ENCODE measurements at regions not wholly inside any gene's neighbourhood (a gene's known extent, or its start where the extent isn't known, plus 50 kb on each side); places are given as distances from the start of the nearest gene placed in this dataset.

DNA sequence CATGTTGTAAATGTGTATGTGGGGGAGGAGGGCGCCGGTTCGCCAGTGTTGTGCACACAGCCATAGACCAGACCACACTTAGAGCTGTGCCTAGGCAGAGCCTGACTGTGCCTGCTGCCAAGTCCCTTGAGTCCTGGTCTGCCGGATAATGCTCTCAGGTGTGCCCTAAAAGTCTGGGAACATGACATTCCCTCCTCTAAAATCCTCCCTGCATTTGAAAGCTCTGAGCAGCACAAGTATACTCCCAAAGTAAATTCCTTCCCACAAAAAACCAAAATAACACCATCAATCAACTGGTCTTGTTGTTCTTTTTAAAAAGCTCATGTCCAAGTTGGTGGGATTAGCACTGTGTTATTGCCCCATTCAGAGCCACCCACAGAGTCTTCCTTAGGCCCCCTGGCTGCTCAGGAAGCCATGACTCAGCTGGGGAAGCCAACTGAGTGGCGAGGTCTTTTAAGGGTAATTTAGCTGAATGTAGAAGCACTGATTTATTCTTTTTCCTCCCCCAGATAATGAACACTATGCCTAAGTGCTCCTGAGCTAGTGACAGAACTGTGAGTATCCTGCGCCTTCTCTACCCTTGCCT, 147.8 kb upstream of the MCTP2 start:
- H3K9me3 Mint-ChIP-seq = no peaks in the 10 kb centered on the region
- H3K27me3 Mint-ChIP-seq = peaks cover 2% of the 10 kb centered on the region
- no peak overlapping the region for H3K4me3 Mint-ChIP-seq
- intact Hi-C loops (cut with micrococcal nuclease) = no loop called here
- no peak for DNase-seq
- no peaks in the 10 kb centered on the region for H3K4me1 Mint-ChIP-seq
- H3K27ac Mint-ChIP-seq = no peak overlapping the region
- H3K36me3 Mint-ChIP-seq (ENCODE audit: low read depth) = no peaks in the 10 kb centered on the region

DNA sequence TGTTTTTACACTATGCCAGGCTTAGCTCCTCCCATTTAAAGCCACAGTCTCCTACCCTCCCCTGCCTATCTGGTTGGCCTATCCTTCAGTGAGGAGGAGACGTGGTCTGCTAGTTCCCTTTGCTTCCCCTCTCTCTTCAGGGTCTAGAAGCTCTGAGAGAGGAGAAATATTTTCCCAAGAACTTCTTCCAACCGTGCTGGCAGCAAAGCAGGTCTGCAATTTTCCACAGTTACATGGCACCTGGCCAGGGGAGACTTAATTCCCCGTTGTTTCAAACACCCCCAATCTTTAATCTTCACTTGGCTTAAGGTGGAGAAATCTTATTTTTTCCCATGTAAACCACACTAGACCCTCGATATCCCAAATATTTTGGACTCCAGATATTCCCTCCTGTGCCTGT, 149.5 kb upstream of the MCTP2 start:
- Mint-ChIP-seq H3K27ac (no peak overlapping the region), H3K4me3 (no peak overlapping the region), H3K4me1 (no peaks in the 10 kb centered on the region), H3K27me3 (peaks cover 2% of the 10 kb centered on the region), H3K36me3 (ENCODE audit: low read depth) (no peaks in the 10 kb centered on the region), H3K9me3 (no peaks in the 10 kb centered on the region)
- no peak for DNase-seq
- intact Hi-C loops (cut with micrococcal nuclease) = no loop called here

DNA sequence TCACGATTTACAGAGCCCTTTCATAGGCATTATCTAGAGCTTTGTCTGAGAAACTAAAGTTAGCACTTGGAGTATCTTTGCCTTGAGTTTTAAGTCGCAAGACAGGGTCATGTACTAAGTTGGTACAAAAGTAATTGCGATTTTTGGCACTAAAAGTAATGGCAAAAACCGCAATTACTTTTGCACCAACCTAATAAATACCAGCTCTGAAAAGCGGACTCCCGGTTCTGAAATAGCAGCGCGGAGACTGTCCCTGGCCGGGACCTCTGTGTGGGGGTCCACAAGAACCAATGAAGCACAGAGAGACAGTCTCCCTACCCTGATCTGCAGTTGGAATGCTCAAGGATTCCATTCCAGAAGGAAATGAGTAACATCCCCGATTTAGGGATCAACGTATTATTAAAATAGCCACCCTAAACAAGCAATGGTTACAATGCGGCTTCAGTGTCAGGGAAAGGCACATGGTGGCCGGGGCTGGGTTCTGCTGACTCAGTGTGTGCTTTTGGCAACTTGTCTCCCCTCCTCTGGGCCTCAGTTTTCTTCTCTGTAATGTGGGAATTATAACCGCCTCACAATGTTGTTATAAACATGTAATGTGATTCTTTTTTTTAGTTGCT, 150.3 kb upstream of the MCTP2 start:
- Mint-ChIP-seq H3K9me3 (no peaks in the 10 kb centered on the region), H3K4me3 (no peak overlapping the region), H3K27ac (no peak overlapping the region), H3K27me3 (peaks cover 2% of the 10 kb centered on the region), H3K4me1 (no peaks in the 10 kb centered on the region), H3K36me3 (ENCODE audit: low read depth) (no peaks in the 10 kb centered on the region)
- no peak for DNase-seq
- intact Hi-C loops (cut with micrococcal nuclease) = no loop called here

DNA sequence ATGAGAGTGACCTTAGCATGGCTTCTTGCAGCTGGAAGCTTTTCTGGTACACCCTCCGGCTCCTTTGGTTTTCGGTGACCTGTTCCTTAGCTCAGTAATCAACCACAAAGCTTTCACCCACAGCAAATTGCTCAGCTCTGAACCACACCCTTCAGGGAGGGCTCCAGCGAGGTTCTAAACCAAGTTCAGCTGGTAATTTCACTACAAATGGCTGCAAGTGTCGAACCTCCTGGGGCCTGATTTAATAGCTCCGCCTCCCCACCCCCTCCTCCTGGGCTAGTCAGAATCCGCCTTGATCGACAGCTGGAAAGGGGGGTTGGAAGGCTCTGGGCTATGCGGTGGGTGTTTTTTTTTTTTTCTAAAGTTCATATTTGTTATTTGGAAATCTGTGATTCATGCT, 150.9 kb upstream of the MCTP2 start:
- Mint-ChIP-seq H3K27me3 (peaks cover 2% of the 10 kb centered on the region), H3K4me1 (no peaks in the 10 kb centered on the region), H3K36me3 (ENCODE audit: low read depth) (no peaks in the 10 kb centered on the region), H3K9me3 (no peaks in the 10 kb centered on the region), H3K27ac (no peak overlapping the region), H3K4me3 (no peak overlapping the region)
- intact Hi-C loops (cut with micrococcal nuclease) = no loop called here
- no peak for DNase-seq

DNA sequence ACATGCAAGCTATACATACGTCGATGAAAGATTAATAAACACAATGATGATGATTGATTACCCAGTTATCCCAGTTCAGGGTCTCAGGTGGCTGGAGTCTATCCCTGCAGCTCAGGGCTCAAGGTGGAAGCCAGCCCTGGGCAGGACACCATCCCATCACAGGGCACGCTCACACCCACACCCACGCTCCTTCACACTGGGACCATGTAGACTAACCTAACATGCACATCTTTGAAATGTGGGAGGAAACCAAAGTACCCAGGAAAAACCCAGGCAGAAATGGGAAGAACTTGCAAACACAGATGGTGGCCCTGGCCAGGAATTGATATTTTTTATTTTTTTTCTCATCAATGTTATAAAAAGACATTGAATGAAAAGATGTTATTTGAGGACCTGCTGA, 151.4 kb upstream of the MCTP2 start:
- H3K9me3 Mint-ChIP-seq = no peaks in the 10 kb centered on the region
- DNase-seq = no peak
- H3K36me3 Mint-ChIP-seq (ENCODE audit: low read depth) = no peaks in the 10 kb centered on the region
- no peak overlapping the region for H3K4me3 Mint-ChIP-seq
- no peaks in the 10 kb centered on the region for H3K27me3 Mint-ChIP-seq
- no peak overlapping the region for H3K27ac Mint-ChIP-seq
- intact Hi-C loops (cut with micrococcal nuclease) = no loop called here
- H3K4me1 Mint-ChIP-seq = no peaks in the 10 kb centered on the region

DNA sequence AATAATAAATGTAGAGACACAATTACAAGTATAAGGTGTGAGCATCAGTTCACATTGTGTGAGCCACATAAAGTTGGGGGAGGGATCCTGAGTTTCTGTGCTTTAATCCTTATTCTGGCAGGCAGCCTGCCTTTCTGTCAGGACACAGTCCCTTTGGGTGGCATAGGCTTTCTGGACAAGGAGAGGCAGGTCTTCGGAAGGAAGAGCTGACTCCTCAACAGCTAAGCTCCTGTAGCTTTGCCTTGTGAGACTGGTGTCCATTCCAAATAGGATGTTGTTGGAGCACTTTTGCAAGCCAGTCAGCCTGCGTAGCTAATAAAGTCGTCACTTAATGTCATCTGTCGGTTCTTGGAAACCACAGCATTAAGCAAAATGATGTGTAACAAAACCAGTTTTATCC, 151.9 kb upstream of the MCTP2 start:
- no peaks in the 10 kb centered on the region for H3K9me3 Mint-ChIP-seq
- H3K27ac Mint-ChIP-seq = no peak overlapping the region
- H3K27me3 Mint-ChIP-seq = no peaks in the 10 kb centered on the region
- intact Hi-C loops (cut with micrococcal nuclease) = no loop called here
- H3K36me3 Mint-ChIP-seq (ENCODE audit: low read depth) = no peaks in the 10 kb centered on the region
- H3K4me1 Mint-ChIP-seq = no peaks in the 10 kb centered on the region
- no peak for DNase-seq
- no peak overlapping the region for H3K4me3 Mint-ChIP-seq

DNA sequence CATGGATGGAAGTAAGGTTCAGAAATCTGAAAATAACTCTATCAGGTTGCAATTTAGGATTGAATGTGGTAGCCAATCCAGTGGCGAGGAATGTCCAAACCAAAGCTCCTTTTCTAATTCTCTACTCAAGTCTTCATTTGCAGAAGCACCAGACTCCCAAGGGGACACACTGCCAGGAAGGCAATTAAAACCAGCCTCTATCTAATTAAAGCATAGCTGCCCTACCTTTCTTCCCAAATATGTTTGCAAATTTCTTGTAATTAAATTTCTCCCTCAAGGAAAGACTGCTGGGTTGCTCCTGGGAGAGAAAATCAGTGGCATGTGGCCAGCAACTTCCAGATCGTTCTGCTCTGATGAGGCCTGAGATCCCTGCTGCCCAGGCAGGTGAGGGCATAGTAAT, 153.4 kb upstream of the MCTP2 start:
- H3K9me3 Mint-ChIP-seq = no peaks in the 10 kb centered on the region
- no peaks in the 10 kb centered on the region for H3K27me3 Mint-ChIP-seq
- DNase-seq = no peak
- H3K27ac Mint-ChIP-seq = no peak overlapping the region
- no peak overlapping the region for H3K4me3 Mint-ChIP-seq
- H3K36me3 Mint-ChIP-seq (ENCODE audit: low read depth) = no peaks in the 10 kb centered on the region
- intact Hi-C loops (cut with micrococcal nuclease) = no loop called here
- H3K4me1 Mint-ChIP-seq = no peaks in the 10 kb centered on the region

DNA sequence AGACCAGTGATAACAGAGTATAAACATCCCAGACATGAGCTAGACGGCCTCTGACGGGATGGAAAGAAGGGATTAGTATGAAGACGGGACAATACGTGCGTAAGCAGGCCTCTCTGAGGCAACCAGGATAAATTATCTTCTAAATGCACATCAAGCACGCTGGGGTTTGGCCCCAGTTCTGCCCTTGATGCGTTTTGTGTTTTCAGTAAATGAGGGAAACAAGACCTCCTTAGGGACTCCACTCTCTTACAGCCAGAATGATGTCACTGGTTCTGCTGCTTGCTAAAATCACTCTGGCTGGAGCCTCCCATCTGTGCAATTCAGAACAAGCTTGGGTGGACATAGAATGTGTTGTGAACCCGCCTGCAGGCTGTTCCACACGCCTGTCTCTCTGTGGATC, 156.0 kb upstream of the MCTP2 start:
- no peaks in the 10 kb centered on the region for H3K4me1 Mint-ChIP-seq
- no peak overlapping the region for H3K4me3 Mint-ChIP-seq
- H3K9me3 Mint-ChIP-seq = no peaks in the 10 kb centered on the region
- H3K27me3 Mint-ChIP-seq = peaks cover 3% of the 10 kb centered on the region
- no peaks in the 10 kb centered on the region for H3K36me3 Mint-ChIP-seq (ENCODE audit: low read depth)
- DNase-seq = no peak
- no peak overlapping the region for H3K27ac Mint-ChIP-seq
- intact Hi-C loops (cut with micrococcal nuclease) = no loop called here

DNA sequence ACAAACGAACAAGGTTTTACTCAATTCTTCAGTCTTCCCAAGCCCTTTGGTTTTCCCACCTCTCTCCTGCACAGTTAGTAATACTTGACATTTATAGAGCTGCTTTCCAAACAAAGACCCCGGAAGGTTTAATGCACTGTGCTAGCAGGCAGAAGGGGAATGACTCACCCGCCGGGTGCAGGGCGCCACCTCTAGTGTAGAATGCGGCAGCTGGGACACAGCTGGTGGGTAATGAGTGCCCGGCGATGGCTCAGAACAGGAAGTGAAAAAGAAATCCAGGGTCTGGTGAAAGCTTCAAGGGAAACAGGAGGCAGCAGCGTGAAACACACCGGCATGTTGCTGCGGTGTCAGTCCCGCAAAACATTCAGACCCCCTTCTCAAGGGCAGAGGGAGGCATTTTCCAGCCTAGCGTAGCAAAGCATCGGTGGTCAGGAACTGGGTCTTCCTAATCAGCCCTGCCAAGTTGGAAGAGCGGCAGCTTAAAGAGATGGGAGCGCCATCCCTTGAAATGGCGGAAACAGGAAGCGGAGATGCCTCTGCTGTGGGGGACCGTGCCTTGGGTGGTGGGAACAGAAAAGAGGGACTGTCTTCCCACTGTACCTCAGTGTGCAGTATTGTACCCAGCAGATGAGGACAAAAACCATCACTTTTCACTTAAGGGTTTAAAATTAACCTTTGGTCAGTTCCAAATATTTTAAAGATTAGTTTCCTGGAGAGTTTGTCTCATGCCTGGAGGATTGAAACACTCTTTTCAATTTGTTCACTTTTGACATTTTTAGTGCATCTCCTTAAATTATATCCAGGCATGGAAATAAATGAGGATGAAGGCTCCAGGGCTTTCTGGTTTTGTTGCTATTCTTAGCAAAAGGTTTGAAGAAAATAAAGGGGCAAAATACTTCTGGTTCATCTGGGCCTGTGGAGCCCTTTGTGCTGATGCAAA, 160.7 kb upstream of the MCTP2 start:
- intact Hi-C loops (cut with micrococcal nuclease) = no loop called here
- Mint-ChIP-seq H3K36me3 (ENCODE audit: low read depth) (no peaks in the 10 kb centered on the region), H3K27me3 (peaks cover 6% of the 10 kb centered on the region), H3K4me3 (no peak overlapping the region), H3K27ac (no peak overlapping the region), H3K4me1 (no peaks in the 10 kb centered on the region), H3K9me3 (no peaks in the 10 kb centered on the region)
- no peak for DNase-seq

DNA sequence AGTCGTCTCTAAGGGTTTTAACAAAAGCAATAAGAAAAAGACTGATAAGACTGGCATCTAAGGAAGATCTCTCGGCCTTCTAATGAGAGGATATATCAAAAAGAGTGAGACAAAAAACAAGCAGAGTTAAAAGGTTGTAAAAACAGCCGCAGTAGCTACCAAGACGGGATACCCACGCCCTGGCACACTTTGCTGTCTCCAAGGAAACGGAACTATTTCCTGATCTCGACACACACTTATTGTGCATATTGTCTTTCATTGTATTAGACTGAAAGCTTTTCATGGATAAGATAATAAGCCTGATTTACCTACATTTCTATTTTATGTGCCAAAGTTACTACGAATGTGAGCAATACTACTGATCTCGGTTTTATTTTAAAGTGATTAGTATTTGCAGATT, 161.5 kb upstream of the MCTP2 start:
- H3K36me3 Mint-ChIP-seq (ENCODE audit: low read depth) = no peaks in the 10 kb centered on the region
- H3K4me1 Mint-ChIP-seq = no peaks in the 10 kb centered on the region
- peaks cover 6% of the 10 kb centered on the region for H3K27me3 Mint-ChIP-seq
- H3K9me3 Mint-ChIP-seq = no peaks in the 10 kb centered on the region
- no peak for DNase-seq
- no peak overlapping the region for H3K27ac Mint-ChIP-seq
- H3K4me3 Mint-ChIP-seq = no peak overlapping the region
- intact Hi-C loops (cut with micrococcal nuclease) = no loop called here

DNA sequence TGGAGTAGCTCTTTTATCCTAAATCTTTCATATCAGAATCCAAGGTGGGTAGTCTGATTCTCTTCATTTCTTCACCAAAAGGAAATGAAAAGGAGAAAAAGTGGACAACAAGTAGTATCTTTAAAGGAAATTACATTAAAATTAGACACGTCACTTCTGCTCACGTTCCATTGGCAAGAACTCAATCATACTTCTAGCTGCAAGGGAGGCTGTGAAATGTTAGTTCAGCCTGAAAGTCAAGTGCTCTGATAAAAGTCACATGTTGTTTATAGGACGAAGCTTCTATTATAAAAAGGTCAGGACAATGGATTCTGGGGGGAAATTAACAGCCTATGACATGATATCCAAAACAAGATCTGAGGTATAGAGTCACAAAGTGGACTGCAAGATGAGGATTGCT, 164.6 kb upstream of the MCTP2 start:
- H3K4me1 Mint-ChIP-seq = no peaks in the 10 kb centered on the region
- no peaks in the 10 kb centered on the region for H3K36me3 Mint-ChIP-seq (ENCODE audit: low read depth)
- H3K4me3 Mint-ChIP-seq = no peak overlapping the region
- H3K27me3 Mint-ChIP-seq = peaks cover 6% of the 10 kb centered on the region
- intact Hi-C loops (cut with micrococcal nuclease) = no loop called here
- no peak overlapping the region for H3K27ac Mint-ChIP-seq
- DNase-seq = no peak
- H3K9me3 Mint-ChIP-seq = no peaks in the 10 kb centered on the region

DNA sequence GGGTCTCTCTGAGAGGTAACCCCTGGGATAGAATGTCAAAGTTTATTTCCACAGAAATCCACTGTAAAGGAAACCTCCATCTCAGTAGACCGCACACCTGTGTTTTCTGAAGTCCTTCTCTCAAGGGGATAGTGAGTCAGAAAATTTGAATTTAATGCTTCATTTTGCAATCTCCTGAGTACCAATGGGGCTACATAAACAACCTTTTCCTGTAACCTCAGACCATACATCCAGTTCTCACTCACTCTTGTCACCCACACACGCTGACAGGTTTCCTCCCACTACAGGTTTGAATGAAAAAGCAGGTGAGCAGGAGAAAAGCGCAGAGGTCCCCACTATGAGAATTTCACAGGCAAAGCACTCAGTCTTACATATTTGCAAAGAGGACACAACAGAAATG, 165.3 kb upstream of the MCTP2 start:
- H3K4me1 Mint-ChIP-seq = no peaks in the 10 kb centered on the region
- no peak overlapping the region for H3K4me3 Mint-ChIP-seq
- no peaks in the 10 kb centered on the region for H3K36me3 Mint-ChIP-seq (ENCODE audit: low read depth)
- H3K27me3 Mint-ChIP-seq = peaks cover 6% of the 10 kb centered on the region
- intact Hi-C loops (cut with micrococcal nuclease) = no loop called here
- H3K9me3 Mint-ChIP-seq = no peaks in the 10 kb centered on the region
- no peak overlapping the region for H3K27ac Mint-ChIP-seq
- no peak for DNase-seq

DNA sequence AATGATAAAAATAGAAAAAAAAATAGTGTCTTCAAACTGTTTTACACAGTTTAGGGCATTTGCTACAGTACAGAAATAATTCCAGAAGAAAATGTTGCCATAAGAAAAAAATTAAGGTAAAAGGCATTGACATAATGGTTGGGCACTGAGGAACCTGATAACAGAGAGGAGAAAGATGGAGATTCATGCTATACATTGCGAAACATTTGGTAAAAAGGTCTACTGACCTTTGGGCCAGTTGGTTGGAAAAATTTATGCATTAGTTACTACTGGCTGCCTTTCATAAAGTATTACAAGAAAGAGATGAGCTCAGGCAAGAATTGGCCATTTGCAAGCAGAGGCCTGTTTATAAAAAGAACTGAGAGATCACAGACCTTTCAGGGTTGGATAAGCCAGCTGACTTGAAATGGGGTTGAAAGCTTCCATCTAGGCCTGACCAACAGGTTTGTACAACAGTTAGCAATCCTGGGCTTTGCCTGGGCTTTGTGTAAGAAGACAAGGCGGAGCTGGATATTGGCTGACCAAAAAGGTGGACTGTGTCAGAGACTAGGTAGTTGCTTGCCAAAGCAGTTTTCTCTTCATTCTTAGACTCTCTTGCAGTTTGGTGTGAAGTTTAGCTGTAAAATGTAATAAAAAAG, 166.6 kb upstream of the MCTP2 start:
- Mint-ChIP-seq H3K4me3 (no peak overlapping the region), H3K9me3 (no peaks in the 10 kb centered on the region), H3K36me3 (ENCODE audit: low read depth) (no peaks in the 10 kb centered on the region), H3K4me1 (no peaks in the 10 kb centered on the region), H3K27ac (no peak overlapping the region), H3K27me3 (no peaks in the 10 kb centered on the region)
- intact Hi-C loops (cut with micrococcal nuclease) = no loop called here
- no peak for DNase-seq

DNA sequence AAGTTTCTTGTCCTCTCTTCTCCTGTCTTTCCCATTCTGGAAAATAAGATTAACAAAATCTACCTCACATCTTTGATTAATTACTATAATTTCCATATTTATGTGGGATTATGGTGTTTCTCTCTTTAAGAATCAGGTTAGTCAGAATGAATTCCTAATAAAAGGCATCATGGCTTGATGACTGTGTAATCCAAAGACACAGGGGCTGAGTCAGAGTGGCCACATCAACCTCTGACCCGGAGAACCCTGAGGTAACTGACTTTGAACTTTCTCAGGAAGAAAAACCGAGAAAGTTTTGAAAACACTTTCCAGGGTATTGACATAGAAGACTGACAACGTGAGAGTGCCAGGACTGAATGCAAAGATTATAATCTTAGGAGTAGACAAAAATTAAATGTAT, 170.3 kb upstream of the MCTP2 start:
- no peak overlapping the region for H3K27ac Mint-ChIP-seq
- no peaks in the 10 kb centered on the region for H3K36me3 Mint-ChIP-seq (ENCODE audit: low read depth)
- H3K4me1 Mint-ChIP-seq = no peaks in the 10 kb centered on the region
- no peak overlapping the region for H3K4me3 Mint-ChIP-seq
- no peak for DNase-seq
- peaks cover 10% of the 10 kb centered on the region for H3K27me3 Mint-ChIP-seq
- H3K9me3 Mint-ChIP-seq = no peaks in the 10 kb centered on the region
- intact Hi-C loops (cut with micrococcal nuclease) = no loop called here

All from activated CD4-positive, alpha-beta T cell treated with anti-CD3 and anti-CD28 coated beads, Interleukin-2, amount 10 ng/mL, durations not matched to agents 24 days and 14 days (primary cell).